Neural crest cell (in vitro differentiated cells): ENCODE measurements at regions not wholly inside any gene's neighbourhood (a gene's known extent, or its start where the extent isn't known, plus 50 kb on each side); places are given as distances from the start of the nearest gene placed in this dataset.

ENCODE experiments used
- DNase-seq: peaks from one replicate; pipeline ENCODE4 v3.0.0; 2021; ENCODE audit warnings: low read depth, mixed read lengths, low spot score
- H3K27ac Mint-ChIP-seq: one replicate; pipeline ENCODE4 v1.8.0; 2021; ENCODE audit warnings: mild to moderate bottlenecking, mixed read lengths; ENCODE audit not compliant: unreplicated experiment
- H3K27me3 Mint-ChIP-seq: 2 replicates; pipeline ENCODE4 v1.8.0; 2021; ENCODE audit warnings: low read depth, mild to moderate bottlenecking, mixed read lengths
- H3K36me3 Mint-ChIP-seq: 2 replicates; pipeline ENCODE4 v1.8.0; 2021; ENCODE audit warnings: low read depth, mild to moderate bottlenecking, mixed read lengths
- H3K4me1 Mint-ChIP-seq: 2 replicates; pipeline ENCODE4 v1.8.0; 2021; ENCODE audit warnings: mixed read lengths
- H3K4me3 Mint-ChIP-seq: one replicate; pipeline ENCODE4 v1.8.0; 2021; ENCODE audit warnings: mild to moderate bottlenecking, mixed read lengths
- H3K9me3 Mint-ChIP-seq: 2 replicates; pipeline ENCODE4 v1.8.0; 2021; ENCODE audit warnings: mixed read lengths
- TF ChIP-seq, protein P1 (sequence below): fragments of 200-600 bp; sonication (generic); conservative IDR thresholded peaks from 2 replicates; pipeline ENCODE4 v1.5.0; 2021; ENCODE audit warnings: antibody characterized with exemption, mild to moderate bottlenecking

DNA sequence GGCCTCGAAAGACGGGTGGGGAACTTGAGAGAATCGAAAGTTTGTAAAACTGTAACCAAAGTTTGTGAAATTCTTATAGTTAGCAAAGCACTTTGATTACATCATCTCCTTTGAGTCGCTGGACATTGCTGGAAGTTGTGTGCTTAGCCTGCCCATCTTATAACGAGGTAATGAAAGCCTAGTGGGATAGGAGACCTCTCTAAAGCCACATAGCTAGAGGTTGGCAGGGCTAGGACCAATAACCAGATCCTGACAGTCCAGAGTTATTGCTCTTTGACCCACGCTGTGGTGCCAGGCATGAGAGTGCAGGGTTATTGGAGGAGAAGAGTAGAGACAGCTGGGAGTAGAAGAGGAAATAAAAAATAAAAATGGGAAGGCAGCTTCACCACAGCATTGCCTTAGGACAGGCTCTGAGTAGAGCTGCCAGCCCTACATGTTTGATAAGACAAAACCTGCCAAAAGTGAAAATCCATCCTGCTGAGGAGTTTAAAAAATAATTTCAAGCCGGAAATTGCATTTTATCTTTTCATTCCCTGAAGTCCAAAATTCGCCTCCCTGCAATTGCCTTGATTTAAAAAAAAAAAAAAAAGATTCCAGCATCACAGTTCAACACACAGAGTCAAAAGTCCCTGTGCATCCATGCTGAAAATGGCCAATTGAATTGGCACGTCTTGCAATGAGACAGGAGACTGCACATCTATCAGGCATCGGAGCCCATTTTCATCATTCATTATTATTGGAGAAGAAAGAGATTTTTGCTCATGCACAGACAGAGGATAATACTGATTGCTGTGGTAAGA is 225.5 kb upstream of the POU2AF2 start:
- TF ChIP-seq, protein P1, sequence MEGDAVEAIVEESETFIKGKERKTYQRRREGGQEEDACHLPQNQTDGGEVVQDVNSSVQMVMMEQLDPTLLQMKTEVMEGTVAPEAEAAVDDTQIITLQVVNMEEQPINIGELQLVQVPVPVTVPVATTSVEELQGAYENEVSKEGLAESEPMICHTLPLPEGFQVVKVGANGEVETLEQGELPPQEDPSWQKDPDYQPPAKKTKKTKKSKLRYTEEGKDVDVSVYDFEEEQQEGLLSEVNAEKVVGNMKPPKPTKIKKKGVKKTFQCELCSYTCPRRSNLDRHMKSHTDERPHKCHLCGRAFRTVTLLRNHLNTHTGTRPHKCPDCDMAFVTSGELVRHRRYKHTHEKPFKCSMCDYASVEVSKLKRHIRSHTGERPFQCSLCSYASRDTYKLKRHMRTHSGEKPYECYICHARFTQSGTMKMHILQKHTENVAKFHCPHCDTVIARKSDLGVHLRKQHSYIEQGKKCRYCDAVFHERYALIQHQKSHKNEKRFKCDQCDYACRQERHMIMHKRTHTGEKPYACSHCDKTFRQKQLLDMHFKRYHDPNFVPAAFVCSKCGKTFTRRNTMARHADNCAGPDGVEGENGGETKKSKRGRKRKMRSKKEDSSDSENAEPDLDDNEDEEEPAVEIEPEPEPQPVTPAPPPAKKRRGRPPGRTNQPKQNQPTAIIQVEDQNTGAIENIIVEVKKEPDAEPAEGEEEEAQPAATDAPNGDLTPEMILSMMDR = no peak
- H3K36me3 Mint-ChIP-seq = no peaks in the 10 kb centered on the region
- no peaks in the 10 kb centered on the region for H3K4me1 Mint-ChIP-seq
- DNase-seq = no peak
- H3K4me3 Mint-ChIP-seq = no peak overlapping the region
- no peak overlapping the region for H3K27ac Mint-ChIP-seq
- no peaks in the 10 kb centered on the region for H3K27me3 Mint-ChIP-seq
- no peaks in the 10 kb centered on the region for H3K9me3 Mint-ChIP-seq

DNA sequence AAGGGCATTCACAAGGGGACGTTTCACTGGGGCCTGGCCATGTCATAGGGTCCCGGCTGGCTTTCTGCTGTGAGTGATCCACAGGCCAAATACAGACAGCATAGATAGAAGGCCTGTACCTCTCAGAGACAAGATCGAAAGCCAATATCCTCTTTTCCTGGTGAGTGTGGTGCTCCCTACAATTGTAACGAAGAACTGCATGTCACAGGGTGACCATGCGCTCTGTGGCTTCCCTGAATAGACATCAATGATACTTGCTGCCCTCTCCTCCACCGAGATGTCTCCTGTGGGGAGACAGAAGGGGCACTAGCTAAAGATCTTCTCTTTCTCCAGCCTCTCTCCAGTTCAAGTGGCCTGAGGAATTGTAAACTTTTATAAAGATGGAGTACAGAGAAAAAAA is 226.1 kb upstream of the POU2AF2 start:
- no peaks in the 10 kb centered on the region for H3K36me3 Mint-ChIP-seq
- no peak for DNase-seq
- no peak overlapping the region for H3K4me3 Mint-ChIP-seq
- no peaks in the 10 kb centered on the region for H3K9me3 Mint-ChIP-seq
- TF ChIP-seq, protein P1 = no peak
- no peaks in the 10 kb centered on the region for H3K4me1 Mint-ChIP-seq
- H3K27me3 Mint-ChIP-seq = no peaks in the 10 kb centered on the region
- H3K27ac Mint-ChIP-seq = no peak overlapping the region

DNA sequence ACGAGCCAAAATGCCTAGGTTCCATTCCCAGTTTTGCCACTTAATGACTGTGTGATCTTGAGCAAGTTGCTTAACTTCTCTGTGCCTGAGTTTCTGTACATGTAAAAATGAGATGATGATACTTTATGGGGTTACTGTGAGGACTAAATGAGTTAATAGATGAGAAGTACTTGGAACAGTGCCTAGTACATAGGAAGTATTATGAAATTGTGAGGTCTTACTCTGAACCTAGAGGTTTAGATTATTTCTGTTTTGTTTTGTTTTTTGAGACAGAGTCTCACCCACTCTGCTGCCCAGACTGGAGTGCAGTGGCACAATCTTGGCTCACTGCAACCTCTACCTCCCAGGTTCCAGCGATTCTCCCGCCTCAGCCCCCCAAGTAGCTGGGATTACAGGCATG is 227.0 kb upstream of the POU2AF2 start:
- TF ChIP-seq, protein P1 = no peak
- H3K27me3 Mint-ChIP-seq = peaks cover 3% of the 10 kb centered on the region

DNA sequence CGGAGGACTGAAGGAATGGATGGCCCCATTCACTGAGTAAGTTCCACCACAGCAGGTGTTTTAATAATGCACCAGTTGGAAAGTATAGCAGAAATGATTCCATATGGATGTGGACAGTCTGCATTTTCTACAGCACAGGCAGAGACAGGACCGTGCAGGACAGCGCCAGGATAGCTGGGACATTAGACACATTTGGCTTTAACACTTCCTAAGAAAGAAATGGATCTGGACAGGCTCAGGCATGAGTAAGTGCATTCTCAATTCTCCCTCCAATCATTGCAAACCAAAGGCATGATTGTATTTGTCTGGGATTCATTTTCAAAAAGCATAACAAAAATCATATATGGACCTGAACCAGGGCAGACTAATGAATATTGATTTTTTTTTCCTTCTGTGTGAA is 233.0 kb upstream of the POU2AF2 start:
- H3K36me3 Mint-ChIP-seq = no peaks in the 10 kb centered on the region
- TF ChIP-seq, protein P1 = no peak
- H3K27ac Mint-ChIP-seq = no peak overlapping the region
- peaks cover 5% of the 10 kb centered on the region for H3K9me3 Mint-ChIP-seq
- peaks cover 3% of the 10 kb centered on the region for H3K27me3 Mint-ChIP-seq
- no peak overlapping the region for H3K4me3 Mint-ChIP-seq
- DNase-seq = no peak
- no peaks in the 10 kb centered on the region for H3K4me1 Mint-ChIP-seq

More for the DNA sequence above, 227.0 kb upstream of the POU2AF2 start:
- no peak for DNase-seq
- Mint-ChIP-seq H3K27ac (no peak overlapping the region), H3K4me1 (no peaks in the 10 kb centered on the region), H3K36me3 (no peaks in the 10 kb centered on the region), H3K4me3 (no peak overlapping the region), H3K9me3 (no peaks in the 10 kb centered on the region)

DNA sequence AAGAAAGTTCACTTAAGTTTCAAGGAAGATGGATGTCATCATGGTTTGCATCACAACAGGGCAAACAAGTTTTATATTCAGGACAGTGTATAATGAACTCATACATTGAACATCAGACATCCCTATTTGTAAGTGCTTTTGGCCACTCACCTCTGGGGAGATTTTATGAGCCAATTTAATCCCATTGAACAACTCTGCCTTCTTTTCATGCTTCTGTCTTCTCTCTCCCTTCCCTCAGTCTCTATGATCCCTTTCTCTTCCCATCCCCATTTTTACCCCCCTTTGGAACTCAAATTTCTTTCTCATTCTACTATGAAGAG is 234.3 kb upstream of the POU2AF2 start:
- Mint-ChIP-seq H3K4me1 (no peaks in the 10 kb centered on the region), H3K9me3 (peaks cover 5% of the 10 kb centered on the region), H3K27me3 (peaks cover 3% of the 10 kb centered on the region), H3K36me3 (no peaks in the 10 kb centered on the region), H3K4me3 (no peak overlapping the region), H3K27ac (no peak overlapping the region)
- TF ChIP-seq, protein P1 = no peak
- DNase-seq = no peak
